ENCODE measurements at regions not wholly inside any gene's neighbourhood (a gene's known extent, or its start where the extent isn't known, plus 50 kb on each side); places are given as distances from the start of the nearest gene placed in this dataset.

DNA sequence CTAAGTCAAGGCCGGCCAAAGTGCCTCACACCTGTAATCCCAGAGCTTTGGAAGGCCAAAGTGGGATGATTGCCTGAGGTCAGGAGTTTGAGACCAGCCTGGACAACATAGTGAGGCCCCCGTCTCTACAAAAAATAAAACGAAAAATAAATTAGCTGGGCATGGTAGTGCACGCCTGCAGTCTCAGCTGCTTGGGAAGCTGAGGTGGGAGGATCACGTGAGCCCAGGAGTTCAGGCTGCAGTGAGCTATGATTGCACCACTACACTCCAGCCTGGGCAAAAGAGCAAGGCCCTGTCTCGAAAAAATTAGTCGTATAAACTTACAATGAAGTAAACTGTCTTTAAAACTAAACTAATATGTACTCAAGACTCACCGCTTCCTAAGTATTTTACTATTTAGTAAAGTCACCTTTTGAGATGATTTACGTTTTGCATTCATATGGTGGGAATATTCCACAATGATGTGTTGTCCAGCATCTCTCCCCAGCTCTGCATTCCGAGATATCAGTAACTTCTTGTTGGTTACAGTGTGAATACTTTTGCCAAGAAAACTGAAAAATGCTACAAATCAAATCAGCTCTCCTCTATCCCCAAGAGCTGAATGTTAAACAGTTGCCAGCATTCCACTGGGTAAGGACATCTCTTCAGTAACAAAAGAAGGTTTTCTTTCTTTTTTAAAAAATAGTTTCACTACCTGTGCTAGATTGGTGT is 84.9 kb upstream of the C21orf91 start:
- TF ChIP-seq, protein P1, sequence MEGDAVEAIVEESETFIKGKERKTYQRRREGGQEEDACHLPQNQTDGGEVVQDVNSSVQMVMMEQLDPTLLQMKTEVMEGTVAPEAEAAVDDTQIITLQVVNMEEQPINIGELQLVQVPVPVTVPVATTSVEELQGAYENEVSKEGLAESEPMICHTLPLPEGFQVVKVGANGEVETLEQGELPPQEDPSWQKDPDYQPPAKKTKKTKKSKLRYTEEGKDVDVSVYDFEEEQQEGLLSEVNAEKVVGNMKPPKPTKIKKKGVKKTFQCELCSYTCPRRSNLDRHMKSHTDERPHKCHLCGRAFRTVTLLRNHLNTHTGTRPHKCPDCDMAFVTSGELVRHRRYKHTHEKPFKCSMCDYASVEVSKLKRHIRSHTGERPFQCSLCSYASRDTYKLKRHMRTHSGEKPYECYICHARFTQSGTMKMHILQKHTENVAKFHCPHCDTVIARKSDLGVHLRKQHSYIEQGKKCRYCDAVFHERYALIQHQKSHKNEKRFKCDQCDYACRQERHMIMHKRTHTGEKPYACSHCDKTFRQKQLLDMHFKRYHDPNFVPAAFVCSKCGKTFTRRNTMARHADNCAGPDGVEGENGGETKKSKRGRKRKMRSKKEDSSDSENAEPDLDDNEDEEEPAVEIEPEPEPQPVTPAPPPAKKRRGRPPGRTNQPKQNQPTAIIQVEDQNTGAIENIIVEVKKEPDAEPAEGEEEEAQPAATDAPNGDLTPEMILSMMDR (IDR thresholded peaks at IDR 0.05): no peak
- no peak for TF ChIP-seq POLR2A (IDR thresholded peaks at IDR 0.05)
